ENCODE measurements at regions not wholly inside any gene's neighbourhood (a gene's known extent, or its start where the extent isn't known, plus 50 kb on each side); places are given as distances from the start of the nearest gene placed in this dataset.

DNA sequence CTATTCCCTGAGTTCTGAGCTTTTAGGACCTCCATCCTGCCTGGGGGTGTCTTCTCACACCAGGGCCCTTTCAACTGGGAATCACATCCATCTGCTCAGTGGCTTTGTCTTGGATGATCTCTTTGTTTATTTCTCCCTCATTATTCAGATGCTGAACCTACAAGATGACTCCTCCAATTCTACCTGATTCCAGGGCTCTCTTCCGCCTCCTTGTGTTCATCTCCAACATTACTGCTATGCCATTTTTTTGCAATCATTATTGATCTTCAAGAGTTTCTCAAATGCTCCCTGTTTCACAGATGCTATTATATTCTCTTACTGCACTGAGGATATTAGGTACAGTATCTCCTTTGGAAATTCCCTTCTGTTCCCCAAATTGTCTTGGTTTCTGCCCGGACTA is 307.7 kb downstream of the SHANK2 start:
- TF ChIP-seq, protein P1, sequence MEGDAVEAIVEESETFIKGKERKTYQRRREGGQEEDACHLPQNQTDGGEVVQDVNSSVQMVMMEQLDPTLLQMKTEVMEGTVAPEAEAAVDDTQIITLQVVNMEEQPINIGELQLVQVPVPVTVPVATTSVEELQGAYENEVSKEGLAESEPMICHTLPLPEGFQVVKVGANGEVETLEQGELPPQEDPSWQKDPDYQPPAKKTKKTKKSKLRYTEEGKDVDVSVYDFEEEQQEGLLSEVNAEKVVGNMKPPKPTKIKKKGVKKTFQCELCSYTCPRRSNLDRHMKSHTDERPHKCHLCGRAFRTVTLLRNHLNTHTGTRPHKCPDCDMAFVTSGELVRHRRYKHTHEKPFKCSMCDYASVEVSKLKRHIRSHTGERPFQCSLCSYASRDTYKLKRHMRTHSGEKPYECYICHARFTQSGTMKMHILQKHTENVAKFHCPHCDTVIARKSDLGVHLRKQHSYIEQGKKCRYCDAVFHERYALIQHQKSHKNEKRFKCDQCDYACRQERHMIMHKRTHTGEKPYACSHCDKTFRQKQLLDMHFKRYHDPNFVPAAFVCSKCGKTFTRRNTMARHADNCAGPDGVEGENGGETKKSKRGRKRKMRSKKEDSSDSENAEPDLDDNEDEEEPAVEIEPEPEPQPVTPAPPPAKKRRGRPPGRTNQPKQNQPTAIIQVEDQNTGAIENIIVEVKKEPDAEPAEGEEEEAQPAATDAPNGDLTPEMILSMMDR (IDR thresholded peaks at IDR 0.05), result no peak

DNA sequence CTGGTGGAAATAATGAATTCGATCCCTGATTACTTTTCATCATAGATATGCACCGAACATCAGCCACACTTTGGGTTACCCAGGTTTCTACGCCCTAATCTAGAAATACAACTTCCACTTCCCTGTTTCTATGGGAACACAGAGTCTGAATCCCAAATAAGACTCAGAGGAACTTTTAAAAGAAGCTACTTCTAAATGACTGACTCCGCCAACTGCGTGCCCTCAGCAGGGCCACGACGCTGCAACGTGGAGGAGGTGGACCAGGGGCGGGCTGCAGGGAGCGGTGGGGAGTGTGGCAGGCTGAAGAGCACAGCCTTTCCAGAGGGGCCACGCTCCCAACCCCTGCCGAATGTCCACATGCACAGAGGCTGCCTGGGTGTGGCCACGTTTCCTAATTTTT is 304.0 kb downstream of the SHANK2 start:
- TF ChIP-seq, protein P1 (IDR thresholded peaks at IDR 0.05), result no peak

DNA sequence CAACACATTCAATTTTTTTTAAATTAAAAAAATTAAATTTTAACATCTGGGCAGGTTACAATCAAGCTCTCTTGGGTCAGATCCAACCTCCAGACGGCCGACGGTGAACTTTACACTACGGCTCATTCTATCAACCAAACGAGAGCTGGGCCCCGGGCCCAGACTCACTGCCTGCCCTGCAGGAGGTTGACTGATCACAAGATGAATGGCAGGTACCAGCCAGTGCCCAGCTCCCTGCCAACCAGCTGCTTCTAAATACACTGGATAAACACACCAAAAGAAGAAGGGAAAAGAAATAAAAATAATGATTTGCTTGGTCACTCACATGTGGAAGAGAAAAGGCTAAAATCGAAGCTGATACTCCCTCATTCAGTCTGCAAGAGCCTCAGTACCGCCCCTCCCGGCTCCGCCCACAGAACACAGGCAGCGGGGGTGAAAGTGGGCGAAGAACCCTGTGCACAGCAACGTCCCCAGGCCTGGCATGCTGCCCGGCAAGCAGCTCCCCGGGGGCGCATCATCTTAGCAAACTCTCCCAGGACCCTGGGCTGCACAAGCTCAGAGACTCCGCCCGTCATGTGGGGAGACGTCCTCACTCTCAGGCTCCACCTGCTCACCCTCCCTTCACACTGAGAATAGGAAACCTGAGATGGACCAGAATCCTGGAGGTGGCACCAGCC is 303.4 kb downstream of the SHANK2 start:
- TF ChIP-seq, protein P1 (IDR thresholded peaks at IDR 0.05), result no peak

DNA sequence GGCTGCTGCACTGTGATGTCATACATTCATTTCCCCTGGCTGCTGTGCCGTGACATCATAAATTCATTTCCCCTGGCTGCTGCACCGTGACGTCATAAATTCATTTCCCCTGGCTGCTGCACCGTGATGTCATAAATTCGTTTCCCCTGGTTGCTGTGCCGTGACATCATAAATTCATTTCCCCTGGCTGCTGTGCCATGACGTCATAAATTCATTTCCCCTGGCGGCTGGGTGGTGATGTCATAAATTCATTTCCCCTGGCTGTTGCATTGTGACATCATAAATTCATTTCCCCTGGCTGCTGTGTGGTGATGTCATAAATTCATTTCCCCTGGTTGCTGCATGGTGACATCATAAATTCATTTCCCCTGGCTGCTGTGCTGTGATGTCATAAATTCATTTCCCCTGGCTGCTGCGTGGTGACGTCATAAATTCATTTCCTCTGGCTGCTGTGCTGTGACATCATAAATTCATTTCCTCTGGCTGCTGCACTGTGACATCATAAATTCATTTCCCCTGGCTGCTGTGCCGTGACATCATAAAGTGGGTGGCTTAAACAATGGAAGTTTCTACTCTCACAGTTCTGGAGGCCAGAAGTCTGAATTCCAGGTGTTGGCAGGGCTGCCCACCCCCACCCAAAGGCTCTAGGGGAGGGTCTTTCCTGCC is 301.1 kb downstream of the SHANK2 start:
- TF ChIP-seq, protein P1 (IDR thresholded peaks at IDR 0.05), result no peak

DNA sequence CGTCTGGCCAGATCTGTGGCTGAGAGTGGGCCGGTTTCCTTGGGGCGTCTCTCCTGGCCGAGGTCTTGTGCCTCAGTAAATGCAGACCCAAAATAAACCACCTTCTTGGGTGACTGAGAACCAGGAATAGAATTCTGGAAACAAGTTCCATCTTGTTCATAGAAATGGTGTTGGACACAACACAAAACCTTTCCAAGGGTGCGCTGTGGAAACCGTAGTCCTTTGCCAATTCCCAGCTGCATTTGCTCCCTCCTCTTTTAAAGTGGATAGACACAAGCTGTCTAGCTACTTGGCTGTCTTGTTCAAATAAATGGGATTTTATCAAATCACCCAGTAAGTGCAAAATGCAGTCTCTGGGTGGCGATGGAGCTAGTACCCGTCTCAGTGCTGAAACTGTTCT is 300.2 kb downstream of the SHANK2 start:
- TF ChIP-seq, protein P1 (IDR thresholded peaks at IDR 0.05), result no peak

DNA sequence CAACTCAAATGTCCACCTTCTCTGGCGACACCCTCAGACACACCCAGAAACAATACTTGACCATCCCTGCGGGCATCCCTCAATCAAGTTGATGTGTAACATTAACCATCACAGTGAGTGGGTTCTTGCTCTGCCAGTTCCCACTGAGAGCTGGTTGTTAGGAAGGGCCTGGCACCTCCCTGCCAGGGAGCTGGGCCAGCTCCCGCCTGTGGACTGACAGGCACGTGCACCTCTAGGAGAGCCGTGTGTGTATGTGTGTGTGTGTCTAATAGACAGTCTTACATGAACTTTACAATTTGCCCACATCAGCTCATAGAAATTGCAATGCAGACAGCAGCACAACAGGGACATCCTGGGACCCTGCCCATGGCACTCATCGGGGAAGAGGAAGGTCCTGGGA is 298.7 kb downstream of the SHANK2 start:
- TF ChIP-seq, protein P1 (IDR thresholded peaks at IDR 0.05), result no peak

DNA sequence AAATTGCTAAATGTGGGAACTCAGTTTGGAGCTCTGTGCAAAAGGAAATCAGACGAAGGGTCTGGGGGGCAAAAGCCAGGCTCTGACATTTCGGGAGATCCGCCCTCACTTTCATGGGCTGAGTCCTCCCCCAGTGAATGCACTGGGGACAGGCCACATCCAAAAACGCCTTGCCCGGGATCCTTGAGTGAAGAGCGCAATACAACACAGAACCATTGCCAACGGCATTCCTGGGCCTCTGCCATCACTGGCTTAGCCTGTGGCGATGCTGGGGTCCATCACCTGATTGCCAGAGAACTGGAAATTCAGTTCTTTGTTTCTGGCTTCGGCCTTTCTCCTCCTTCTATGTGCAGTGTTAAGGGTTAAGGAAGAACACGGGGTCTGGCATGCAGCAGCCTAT is 297.9 kb downstream of the SHANK2 start:
- TF ChIP-seq, protein P1 (IDR thresholded peaks at IDR 0.05), result no peak

Measured in LNCAP (cell line).